GM19328 (cell line): ENCODE measurements at regions not wholly inside any gene's neighbourhood (a gene's known extent, or its start where the extent isn't known, plus 50 kb on each side); places are given as distances from the start of the nearest gene placed in this dataset.

Experiments used
- ATAC-seq: cut with Tn5 transposase; IDR thresholded peaks from one replicate; pipeline ENCODE4 v1.9.1; 2021; ENCODE audit warnings: mild to moderate bottlenecking, moderate library complexity; ENCODE audit not compliant: unreplicated experiment

DNA sequence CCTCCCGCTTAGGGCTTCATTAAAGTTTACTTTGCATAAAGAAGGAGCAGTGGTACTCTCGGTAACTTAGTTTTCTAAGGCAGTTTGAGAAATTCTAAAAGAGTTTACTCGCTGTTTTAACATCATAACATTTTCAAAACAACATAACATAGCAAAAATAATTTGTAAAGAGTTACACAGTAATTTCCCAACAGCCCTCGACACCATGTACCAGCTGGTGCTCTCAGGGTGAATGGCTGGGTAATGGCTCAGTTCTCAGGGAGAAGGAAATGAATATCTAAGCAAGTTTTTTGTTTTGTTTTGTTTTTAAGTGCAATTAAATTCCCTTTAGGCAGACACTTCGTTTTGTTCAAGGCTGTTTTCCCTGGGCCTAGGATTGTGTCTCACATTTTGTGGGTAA is 435.3 kb downstream of the C4orf33 start:
- no peak for ATAC-seq

DNA sequence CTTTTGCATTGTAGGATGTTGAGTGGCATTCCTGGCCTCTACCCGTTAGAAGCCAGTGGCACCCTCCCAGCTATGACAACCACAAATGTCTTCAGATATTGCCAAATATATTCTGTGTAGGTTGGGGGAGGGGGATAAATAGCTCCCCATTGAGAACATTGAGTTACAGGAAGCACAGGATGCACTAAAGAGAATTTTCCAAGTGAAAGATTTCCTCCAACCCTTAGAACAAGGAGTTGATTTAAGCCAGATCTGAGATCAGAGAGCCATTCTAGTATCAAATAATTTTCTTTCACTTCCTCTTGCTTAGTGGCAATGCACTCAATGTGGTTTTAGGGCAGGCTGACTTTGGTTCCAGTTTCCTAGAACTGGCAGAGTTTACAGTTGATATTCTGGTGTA is 436.6 kb downstream of the C4orf33 start:
- ATAC-seq, result no peak

- no peak for ATAC-seq
Measured at GRCh38 chr4:129543299-129543698, 447.3 kb downstream of the C4orf33 start.

GRCh38 chr4:129545599-129546278 is 449.8 kb downstream of the C4orf33 start:
- ATAC-seq, result no peak

DNA sequence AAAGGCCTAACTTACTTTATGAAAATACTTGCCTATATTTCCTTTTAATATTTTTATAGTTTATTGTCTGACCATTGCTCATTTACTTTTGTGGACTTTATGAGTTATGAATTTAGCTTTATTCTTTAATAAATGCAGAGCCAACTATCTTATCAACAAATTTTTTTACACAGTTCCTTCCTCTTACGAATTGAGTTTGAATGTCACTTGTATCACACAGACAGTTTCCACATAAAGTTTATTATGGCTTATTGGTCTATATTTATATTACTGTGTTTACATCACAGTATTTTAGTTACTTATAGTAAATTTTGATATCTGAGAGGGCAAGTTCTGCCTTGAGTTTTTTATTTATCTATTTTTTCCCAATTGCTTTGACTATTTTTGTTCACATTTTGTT is 450.6 kb downstream of the C4orf33 start:
- ATAC-seq, result no peak

- ATAC-seq, result no peak
Measured at GRCh38 chr4:129550281-129550785, 454.4 kb downstream of the C4orf33 start.

DNA sequence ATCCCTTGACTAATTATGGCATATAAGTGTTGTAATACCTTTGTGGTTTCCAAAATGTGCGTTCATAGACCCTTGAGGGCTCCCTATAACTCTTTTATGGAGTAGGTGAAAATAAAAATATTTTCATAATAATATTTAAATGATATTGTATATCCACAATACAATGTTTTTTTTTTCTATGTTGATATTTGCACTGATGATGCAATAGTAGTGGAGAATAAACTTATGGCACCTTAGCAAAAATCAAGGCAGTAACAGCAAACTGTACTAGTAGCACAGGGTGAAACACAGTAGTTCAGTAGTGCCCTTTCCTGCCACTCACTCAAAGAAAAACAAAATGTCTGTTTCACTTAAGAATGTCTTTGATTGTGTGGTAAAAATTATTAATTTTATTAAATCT is 465.3 kb downstream of the C4orf33 start:
- no peak for ATAC-seq

GRCh38 chr4:129561886-129562671 is 466.1 kb downstream of the C4orf33 start:
- no peak for ATAC-seq

DNA sequence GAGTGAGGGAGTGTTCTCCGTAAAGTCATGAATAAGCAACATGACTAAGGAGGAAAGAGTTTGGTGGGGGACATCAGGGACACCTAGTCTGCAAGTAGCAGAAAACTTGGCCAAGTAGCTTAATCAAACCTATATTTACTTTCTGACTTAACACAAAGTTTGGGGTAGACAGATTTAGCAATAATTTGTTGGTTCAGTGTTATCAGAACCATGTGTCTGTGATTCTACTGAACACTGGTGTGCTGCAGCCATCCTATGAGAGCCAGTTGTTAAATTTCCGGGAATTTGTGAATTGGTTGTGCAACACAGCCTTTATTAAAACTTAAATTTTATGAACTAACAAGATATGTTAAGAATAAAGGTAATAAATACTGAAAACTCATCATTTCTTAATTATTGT is 469.3 kb downstream of the C4orf33 start:
- no peak for ATAC-seq

DNA sequence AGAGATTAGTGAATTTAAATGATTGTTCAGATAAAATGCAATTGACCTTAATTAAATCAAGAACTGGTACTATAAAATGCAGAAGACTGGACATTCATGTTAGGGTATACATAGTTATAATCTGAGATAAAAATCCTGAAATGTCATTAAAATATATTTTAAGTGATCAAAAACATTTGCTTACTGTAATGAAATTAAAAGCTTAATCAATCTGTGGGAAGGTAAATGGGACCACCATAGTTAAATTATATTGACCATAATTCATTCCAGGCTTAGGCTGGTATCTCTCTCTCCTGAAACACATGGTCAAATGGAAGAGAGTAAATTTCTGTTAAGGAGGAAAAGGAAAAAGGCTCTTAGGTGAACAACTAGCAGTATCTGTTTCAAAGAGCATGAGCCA is 474.4 kb downstream of the C4orf33 start:
- no peak for ATAC-seq

- no peak for ATAC-seq
Measured at GRCh38 chr4:129578336-129578735, 482.4 kb downstream of the C4orf33 start.

DNA sequence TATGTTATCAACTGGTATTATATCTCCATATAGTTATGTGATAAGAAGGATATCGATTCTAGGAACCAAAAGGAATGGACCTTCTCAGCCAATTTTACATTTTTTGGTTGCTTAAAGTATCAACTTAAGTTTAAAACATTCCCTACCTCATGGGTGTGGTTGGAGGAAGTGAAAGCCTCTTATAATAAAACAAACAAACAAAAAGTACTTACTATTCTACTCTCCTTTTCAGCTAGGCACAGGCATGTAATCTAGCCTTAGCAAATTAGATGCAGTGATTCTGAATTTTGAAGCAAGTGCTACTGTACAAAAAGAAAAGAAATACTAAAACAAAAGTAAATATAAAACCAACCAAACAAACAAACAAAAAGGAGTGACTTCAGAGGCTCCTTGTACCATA is 485.4 kb downstream of the C4orf33 start:
- no peak for ATAC-seq

GRCh38 chr4:129583868-129584267 is 487.9 kb downstream of the C4orf33 start:
- ATAC-seq, result no peak

GRCh38 chr4:129598582-129598981 is 502.6 kb downstream of the C4orf33 start:
- no peak for ATAC-seq

- no peak for ATAC-seq
Measured at GRCh38 chr4:129600898-129601297, 504.9 kb downstream of the C4orf33 start.

GRCh38 chr4:129602447-129602846 is 506.5 kb downstream of the C4orf33 start:
- no peak for ATAC-seq

- ATAC-seq, result no peak
Measured at GRCh38 chr4:129603241-129603931, 507.4 kb downstream of the C4orf33 start.

- no peak for ATAC-seq
Measured at GRCh38 chr4:129604632-129605255, 508.8 kb downstream of the C4orf33 start.

DNA sequence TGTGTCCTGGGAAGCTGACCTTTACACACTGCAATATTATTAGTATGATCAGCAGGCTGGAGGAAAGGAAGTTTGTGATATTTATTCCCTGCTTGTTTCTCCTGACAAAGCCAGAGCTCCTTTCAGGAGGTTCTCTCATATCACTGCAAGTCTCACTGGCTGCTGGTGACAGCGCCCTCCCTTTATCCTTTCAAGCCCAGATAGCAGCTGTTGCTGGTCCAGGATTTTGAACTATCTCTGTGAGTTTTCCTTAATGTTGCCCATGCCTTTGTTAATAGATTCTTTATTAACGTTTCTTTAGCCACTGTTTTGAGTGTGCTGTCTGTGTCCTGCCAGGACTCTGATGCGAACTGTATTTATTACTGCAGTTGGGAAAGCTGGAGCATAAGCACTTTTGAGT is 518.7 kb downstream of the C4orf33 start:
- ATAC-seq, result no peak

DNA sequence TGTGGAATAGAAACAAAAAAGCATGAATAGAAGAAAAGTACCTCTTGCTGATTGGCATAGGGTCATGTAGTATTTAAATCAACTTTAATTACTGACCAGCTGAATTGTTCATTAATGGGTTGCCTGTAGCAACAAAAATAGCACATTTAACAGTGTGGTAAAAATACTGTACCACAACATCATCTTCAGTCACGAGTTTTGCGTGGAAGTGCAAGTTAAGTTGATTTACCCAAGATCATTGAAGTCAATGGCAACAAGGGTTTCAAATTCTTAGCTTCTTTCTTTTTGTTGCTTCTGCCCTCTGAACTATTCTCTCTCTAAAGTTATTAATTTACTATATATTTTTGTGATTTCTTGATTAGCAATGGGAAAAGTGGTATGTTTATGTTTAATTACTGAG is 526.6 kb downstream of the C4orf33 start:
- ATAC-seq, result no peak

GRCh38 chr4:129623233-129623875 is 527.4 kb downstream of the C4orf33 start:
- no peak for ATAC-seq
